ENCODE measurements at regions not wholly inside any gene's neighbourhood (a gene's known extent, or its start where the extent isn't known, plus 50 kb on each side); places are given as distances from the start of the nearest gene placed in this dataset.

GRCh38 chr3:23746441-23746840 is 59.3 kb upstream of the UBE2E1 start:
- DNase-seq (ENCODE audit: low read depth, low spot score) (no peak), ATAC-seq (no peak), FAIRE-seq (no peak)
- no peak for TF ChIP-seq BACH1 (IDR thresholded peaks at IDR 0.05; ENCODE audit: borderline replicate concordance)
- no peak for TF ChIP-seq MYC (IDR thresholded peaks at IDR 0.05; ENCODE audit: insufficient read depth, insufficient read length, insufficient replicate concordance, low read length, severe bottlenecking)
- no peak for TF ChIP-seq WRNIP1 (IDR thresholded peaks at IDR 0.05; ENCODE audit: borderline replicate concordance, low read depth, low read length)
- no peak for TF ChIP-seq SPI1 (IDR thresholded peaks at IDR 0.05; ENCODE audit: borderline replicate concordance, insufficient read depth, low read depth, low read length)
- no peak for TF ChIP-seq ASH2L (IDR thresholded peaks at IDR 0.05; ENCODE audit: borderline replicate concordance, low read depth)
- TF ChIP-seq EZH2 (IDR thresholded peaks at IDR 0.05; ENCODE audit: borderline replicate concordance, control insufficient read depth, low read depth, low read length), result no peak
- TF ChIP-seq GATAD2B (conservative IDR thresholded peaks at IDR 0.05; ENCODE audit: low read depth), result no peak
- TF ChIP-seq SMAD1 (IDR thresholded peaks at IDR 0.05; ENCODE audit: low read depth, partially characterized antibody), result no peak
- TF ChIP-seq MAX (IDR thresholded peaks at IDR 0.05; ENCODE audit: low read depth, low read length), result no peak
- TF ChIP-seq EGR1 (IDR thresholded peaks at IDR 0.05; ENCODE audit: borderline replicate concordance in 1 of 2, low read depth in 2 of 2, low read length in 2 of 2), result no peak
- TF ChIP-seq E2F4 (IDR thresholded peaks at IDR 0.05; ENCODE audit: low read depth, low read length), result no peak
- ChIA-PET SMC1A (ENCODE audit: uncharacterized antibody, unreplicated experiment) (interaction anchor here (0.6 to 1.4 kb wide), 2 partner anchors 15 to 303 kb away, joined by 3 read pairs; no protein-coding TSS in a partner anchor), POLR2A (interaction anchor here (0.5 kb wide), 1 partner anchor 41 kb away, joined by 5 read pairs; no protein-coding TSS in a partner anchor), RAD21 (ENCODE audit: unreplicated experiment) (interaction anchor here (1.1 kb wide), 1 partner anchor 85 kb away, joined by 3 read pairs; no protein-coding TSS in a partner anchor), CTCF (no interaction called here)
- in situ Hi-C loops (cut with MboI), result no loop called here
- no peak overlapping the region for H3K9ac ChIP-seq (ENCODE audit: control insufficient read depth, insufficient read depth, low read length)
- H3K27me3 ChIP-seq (replicated peaks in 1 of 2; ENCODE audit: control insufficient read depth in 2 of 2, insufficient read depth in 2 of 2, low read length in 1 of 2), result no peaks in the 10 kb centered on the region
- H2AFZ ChIP-seq (ENCODE audit: control insufficient read depth, low read depth, low read length), result no peak overlapping the region
- H3K4me3 ChIP-seq, result no peak overlapping the region
- H3K4me1 ChIP-seq (ENCODE audit: control insufficient read depth, insufficient read depth, low read length), result no peaks in the 10 kb centered on the region
- H4K20me1 ChIP-seq (ENCODE audit: control insufficient read depth, insufficient read depth), result no peaks in the 10 kb centered on the region
- no peak overlapping the region for H3K4me2 ChIP-seq (ENCODE audit: control insufficient read depth, insufficient read depth)
- intact Hi-C loops (cut with micrococcal nuclease; ENCODE audit: unreplicated experiment), result no loop called here
- H3K79me2 ChIP-seq (ENCODE audit: control insufficient read depth, insufficient read depth, low read length), result no peaks in the 10 kb centered on the region
- BruUV-seq (replicated peaks), result no TSS peak
- H3K36me3 ChIP-seq (ENCODE audit: control insufficient read depth in 2 of 2, insufficient read depth in 2 of 2, low read length in 1 of 2), result no peaks in the 10 kb centered on the region
- H3K27ac ChIP-seq (ENCODE audit: control insufficient read depth, insufficient read depth), result no peak overlapping the region
- 74% methylated on average over 7 of the region's 7 CpGs for WGBS (ENCODE audit: insufficient coverage, insufficient replicate concordance, low lambda C conversion rate, missing lambda C conversion rate)
- no peaks in the 10 kb centered on the region for H3K9me3 ChIP-seq (replicated peaks; ENCODE audit: control insufficient read depth, insufficient read depth, low read length)
